GM19035 (cell line): ENCODE measurements at regions not wholly inside any gene's neighbourhood (a gene's known extent, or its start where the extent isn't known, plus 50 kb on each side); places are given as distances from the start of the nearest gene placed in this dataset.
"Not testable (repeated sequence)": the region's sequence is repeated elsewhere in the genome, so short reads cannot be mapped to it uniquely, and the experiment has no call there.

Experiments
- ATAC-seq: cut with Tn5 transposase; IDR thresholded peaks from one replicate; pipeline ENCODE4 v1.9.1; 2021; ENCODE audit not compliant: unreplicated experiment

DNA sequence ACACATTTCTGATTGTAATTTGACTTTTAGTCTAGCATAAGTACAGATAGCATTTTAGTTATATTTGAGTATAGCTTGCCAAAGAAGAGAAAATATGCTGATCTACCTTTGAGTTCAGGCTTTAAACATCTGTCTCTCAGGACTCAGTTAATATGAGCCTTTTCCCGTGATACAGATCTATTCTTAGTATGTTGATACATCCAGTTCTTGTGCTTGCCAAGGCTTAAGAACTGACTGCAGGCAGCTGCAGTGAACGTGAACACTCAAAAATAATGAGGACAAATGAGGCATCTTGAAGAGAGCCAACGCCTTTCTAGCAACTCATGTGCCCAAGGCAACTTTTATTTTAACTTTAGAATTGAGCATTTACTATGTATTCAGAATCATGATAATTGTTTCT lies 325.5 kb downstream of the SI start:
- ATAC-seq, result no peak

DNA sequence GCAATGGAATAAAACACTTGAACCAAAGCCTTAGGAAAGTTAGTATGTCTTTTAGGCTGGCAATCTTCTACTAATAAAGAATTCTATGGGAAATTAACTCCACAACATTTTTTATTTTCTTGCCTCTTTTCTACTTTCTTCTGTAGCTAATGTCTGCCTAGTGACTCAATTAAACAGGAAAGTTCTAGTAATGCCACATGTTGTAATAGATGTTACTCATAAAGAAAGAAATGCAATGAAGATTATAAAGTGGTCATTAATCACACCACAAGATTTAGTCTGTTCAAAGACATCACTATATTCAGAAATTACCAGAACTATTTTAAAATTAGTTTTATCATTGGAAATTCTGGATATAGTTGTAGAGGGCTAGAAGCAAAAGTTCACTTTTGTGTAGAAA lies 329.7 kb downstream of the SI start:
- ATAC-seq, result no peak

- no peak for ATAC-seq
Observed at GRCh38 chr3:164741869-164742268, 336.4 kb downstream of the SI start.

GRCh38 chr3:164737174-164737573 lies 341.1 kb downstream of the SI start:
- no peak for ATAC-seq

GRCh38 chr3:164732166-164732565 lies 346.1 kb downstream of the SI start:
- ATAC-seq, result no peak

- ATAC-seq, result no peak
Observed at GRCh38 chr3:164730815-164731360, 347.4 kb downstream of the SI start.

- no peak for ATAC-seq
Observed at GRCh38 chr3:164723396-164723795, 354.9 kb downstream of the SI start.

- not testable (repeated sequence) for ATAC-seq
Observed at GRCh38 chr3:164702808-164703207, 375.5 kb downstream of the SI start.

- ATAC-seq, result no peak
Observed at GRCh38 chr3:164687902-164688301, 390.4 kb downstream of the SI start.

DNA sequence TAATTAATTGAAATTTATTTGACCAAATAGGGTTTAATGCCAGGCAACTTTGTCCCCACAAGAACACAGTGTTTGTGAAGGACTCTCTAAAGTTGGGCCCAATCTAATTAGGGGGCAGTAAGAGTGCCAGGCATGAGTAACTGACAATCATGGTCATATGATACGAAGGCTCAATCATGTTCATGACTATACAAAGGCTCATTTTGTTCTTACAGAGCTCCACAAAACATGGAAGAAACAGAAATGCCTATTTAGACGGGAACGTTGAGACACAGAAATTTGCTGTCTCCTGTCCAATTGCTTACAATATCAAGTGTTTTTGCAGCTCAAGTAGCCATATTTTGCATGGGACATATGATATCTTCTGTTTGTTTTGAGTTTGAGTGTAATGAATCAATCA lies 391.1 kb downstream of the SI start:
- ATAC-seq, result no peak

- no peak for ATAC-seq
Observed at GRCh38 chr3:164683489-164683888, 394.8 kb downstream of the SI start.

GRCh38 chr3:164679245-164679644 lies 399.1 kb downstream of the SI start:
- no peak for ATAC-seq

GRCh38 chr3:164677317-164677716 lies 401.0 kb downstream of the SI start:
- no peak for ATAC-seq

DNA sequence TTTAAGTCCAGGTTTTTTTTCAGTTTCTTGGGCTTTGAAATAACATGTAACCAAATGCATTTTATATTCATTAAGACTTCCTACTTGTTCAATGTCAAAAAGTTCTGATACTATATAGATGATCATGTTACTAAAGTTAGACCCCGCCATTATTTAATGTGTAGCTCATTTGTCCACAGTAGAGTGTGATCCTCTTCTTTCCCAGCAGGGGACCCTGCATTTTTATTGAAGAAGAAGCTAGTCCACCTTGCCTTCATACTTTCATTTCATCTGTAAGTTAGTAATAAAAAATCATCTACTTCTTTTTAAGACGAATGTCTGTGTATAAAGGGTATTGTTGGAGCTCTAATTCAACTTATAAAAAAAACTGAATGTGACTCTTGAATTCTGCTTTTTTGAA lies 404.6 kb downstream of the SI start:
- no peak for ATAC-seq

DNA sequence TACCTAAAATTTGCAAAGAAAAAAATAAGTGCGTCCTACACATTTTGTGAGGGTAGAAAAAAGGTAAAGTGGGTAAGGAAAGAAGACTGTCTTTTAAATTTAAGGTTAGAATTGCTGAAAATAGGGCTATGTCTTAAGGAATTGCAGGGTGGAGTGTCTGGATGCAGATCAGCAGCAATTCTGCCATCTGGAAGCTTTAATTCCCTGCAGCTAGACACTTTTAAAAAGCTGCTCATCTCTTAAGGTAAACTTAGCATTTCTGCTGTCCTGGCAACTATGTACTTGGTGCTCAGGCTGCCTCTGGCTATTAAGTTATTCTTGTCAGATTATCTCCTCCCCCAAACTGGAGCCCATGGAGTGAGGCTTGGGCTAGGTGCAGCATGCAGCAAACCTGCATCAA lies 420.2 kb downstream of the SI start:
- no peak for ATAC-seq

DNA sequence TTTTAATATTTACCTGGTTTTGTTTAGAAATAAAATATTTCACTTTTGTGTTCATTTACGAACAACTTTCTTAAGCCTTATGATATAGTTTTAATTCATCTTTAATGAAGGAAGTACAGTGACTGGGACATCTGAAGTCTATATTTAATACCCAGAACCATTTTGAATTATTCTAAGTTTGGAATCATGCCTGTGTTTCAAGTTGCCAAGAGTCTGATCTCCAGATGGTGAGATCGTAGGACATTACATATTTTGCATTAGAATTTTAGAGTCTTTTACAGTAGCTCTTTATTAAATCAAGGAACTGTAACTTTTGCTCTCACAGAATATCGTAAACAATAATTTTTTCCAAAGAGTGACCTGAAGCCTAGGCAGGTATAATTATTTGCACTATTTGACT lies 420.7 kb downstream of the SI start:
- ATAC-seq, result no peak

DNA sequence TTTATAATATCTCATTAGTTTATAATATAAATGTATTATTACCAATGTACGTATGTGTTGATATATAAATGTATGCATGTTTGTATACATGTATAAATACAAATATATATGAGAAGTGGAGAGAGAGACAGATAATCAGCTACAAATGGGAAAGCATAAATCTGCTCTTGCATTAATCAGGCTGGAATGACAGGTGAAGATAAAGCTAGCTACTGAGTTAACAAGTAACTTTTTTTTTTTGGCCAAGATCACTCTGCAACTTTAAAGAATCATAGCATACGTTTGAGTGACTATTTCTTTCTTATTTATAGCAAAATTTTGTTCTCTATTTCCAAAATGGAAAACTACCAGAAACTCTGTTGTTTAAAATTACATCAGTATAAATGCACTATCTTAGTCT lies 422.8 kb downstream of the SI start:
- no peak for ATAC-seq

DNA sequence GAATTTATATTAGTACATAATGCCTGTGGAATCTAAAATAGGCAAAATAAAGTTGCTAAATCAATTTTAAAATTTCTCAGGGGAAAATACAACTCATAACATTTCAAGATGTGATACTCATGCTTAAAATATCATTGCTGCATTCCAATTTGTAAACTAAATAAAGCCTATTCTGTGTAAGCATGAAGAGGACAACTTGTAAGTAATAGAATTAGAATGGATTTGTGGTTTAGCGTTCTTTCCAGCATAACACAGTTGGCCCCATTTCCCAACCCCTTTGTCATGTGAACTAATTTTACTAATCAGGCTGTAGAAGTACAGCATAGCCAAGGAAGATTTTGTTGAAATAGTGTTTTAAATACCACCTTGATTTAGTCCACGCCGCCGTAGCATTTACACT lies 437.2 kb downstream of the SI start:
- ATAC-seq, result no peak

- ATAC-seq, result no peak
Observed at GRCh38 chr3:164640591-164640990, 437.7 kb downstream of the SI start.

DNA sequence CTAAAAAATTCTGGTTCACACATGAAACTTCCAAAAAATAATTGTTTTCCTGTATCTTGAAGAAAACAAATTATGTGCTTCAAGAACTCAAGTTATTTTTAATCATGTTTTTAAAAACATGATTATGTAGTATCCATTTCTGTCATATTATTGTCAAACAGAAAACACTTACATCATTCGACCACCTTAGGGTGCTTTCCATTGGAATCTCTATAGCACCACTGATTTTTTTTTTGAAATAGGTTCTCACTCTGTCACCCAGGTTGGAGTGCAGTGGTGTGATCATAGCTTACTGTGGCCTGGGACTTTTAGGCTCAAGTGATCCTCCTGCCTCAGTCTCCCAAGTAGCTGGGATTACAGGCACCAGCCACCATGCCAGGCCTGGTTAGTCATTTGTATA lies 457.3 kb downstream of the SI start:
- no peak for ATAC-seq

DNA sequence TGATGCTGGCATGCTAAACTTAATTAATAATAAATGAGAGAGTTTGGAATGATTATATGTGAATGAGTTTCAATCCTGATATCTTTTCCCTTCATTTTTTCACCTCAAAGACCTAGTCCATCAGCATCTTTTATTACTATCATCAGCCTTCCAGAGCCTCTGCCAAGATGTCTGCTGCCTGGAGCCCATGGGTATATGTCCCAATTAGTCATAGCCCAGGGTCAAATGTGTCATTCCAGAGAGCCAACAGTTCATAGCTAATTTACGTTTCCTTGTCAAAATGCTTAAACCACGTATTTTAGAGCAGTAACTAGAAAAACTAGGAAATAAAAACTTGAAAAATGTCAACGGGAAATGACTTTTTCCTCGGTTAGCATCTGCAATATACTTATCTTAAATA lies 457.9 kb downstream of the SI start:
- ATAC-seq, result no peak

GRCh38 chr3:164612751-164613150 lies 465.5 kb downstream of the SI start:
- no peak for ATAC-seq

DNA sequence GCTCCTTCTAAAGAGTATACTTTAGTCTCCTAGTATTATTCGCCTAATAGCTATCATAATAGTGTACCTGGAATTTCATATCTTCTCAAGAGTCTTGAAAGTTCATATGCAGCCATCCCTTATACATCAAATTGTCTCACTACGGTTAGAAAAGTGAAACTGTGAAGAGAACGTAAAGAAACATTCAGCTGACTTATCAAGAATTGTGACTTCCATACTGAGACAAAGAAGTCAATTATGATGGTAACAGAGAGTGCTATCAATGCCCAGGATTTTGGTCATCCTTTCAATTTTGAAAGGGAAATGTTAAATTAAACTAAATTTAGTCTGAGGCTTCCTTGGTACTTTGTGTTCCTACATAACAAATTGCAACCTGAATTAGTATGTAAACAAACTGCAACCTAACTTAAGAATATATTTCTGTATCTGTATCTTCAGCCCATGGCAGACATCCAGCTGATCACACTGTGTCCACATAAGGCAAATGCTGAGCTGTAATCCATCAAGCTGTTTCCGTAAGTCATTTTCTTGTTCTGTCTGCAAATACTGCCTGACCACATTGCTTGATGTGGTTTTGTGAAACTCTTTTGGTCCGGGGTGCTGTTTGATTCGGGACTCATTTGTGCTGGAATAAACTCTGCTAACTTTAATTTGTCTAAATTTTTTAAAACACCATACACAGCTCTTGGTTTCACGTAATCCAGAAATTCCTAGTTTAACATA lies 469.6 kb downstream of the SI start:
- no peak for ATAC-seq
